Tibial artery (tissue), 4 donors: ENCODE measurements at regions not wholly inside any gene's neighbourhood (a gene's known extent, or its start where the extent isn't known, plus 50 kb on each side); places are given as distances from the start of the nearest gene placed in this dataset.

Experiments
- DNase-seq, 2 donors: peaks; one replicate each; pipeline ENCODE4 v3.0.0-alpha.2; 2019
- H3K27ac ChIP-seq, 2 donors: fragments of 200-600 bp; sonication (generic) in 1 of 2; 1 replicate in 1 of 2; 2 replicates in 1 of 2; pipeline ENCODE4 v1.5.1; 2018 to 2019; ENCODE audit warnings: mild to moderate bottlenecking in 1 of 2
- H3K27me3 ChIP-seq, 2 donors: fragments of 200-600 bp; sonication (generic) in 1 of 2; one replicate each; pipeline versions ENCODE4 v1.5.1 to v1.6.0; 2016 to 2019
- H3K36me3 ChIP-seq, 3 donors: fragments of 200-600 bp; sonication (generic) in 2 of 3; one replicate each; pipeline ENCODE4 v1.5.1; 2016 to 2019; ENCODE audit warnings: mild to moderate bottlenecking in 2 of 3
- H3K4me1 ChIP-seq, 4 donors: fragments of 200-600 bp; sonication (generic) in 2 of 4; 1 replicate in 3 of 4; 2 replicates in 1 of 4; pipeline ENCODE4 v1.5.1; 2016 to 2019
- H3K4me3 ChIP-seq, 2 donors: fragments of 200-600 bp; sonication (generic) in 1 of 2; 1 replicate in 1 of 2; 2 replicates in 1 of 2; pipeline ENCODE4 v1.5.1; 2018 to 2019; ENCODE audit warnings: mild to moderate bottlenecking in 2 of 2
- H3K9me3 ChIP-seq, 3 donors: fragments of 200-600 bp; sonication (generic) in 1 of 3; one replicate each; pipeline ENCODE4 v1.5.1; 2016 to 2019
- CTCF ChIP-seq, 2 experiments: fragments of 200-600 bp in 1 of 2; fragments of 450-650 bp in 1 of 2; IDR thresholded peaks; one replicate each; pipeline ENCODE4 v1.5.1; 2017 to 2019; ENCODE audit warnings: antibody characterized with exemption in 2 of 2, mild to moderate bottlenecking in 1 of 2, moderate library complexity in 1 of 2
- intact Hi-C: fragments of 100-400 bp; cut with DNase I; formaldehyde crosslinking; loops from one replicate; pipeline ENCODE4 v1.15.0; 2023; ENCODE audit warnings: low total_unique reads

GRCh38 chr4:178993306-178993705, 1551.1 kb upstream of the AGA start:
- intact Hi-C loops = no loop called here

GRCh38 chr4:179001918-179002317, 1559.7 kb upstream of the AGA start:
- no peak for DNase-seq
- H3K4me1 ChIP-seq = no peaks in the 10 kb centered on the region
- no peaks in the 10 kb centered on the region for H3K36me3 ChIP-seq
- H3K27ac ChIP-seq = no peak overlapping the region
- H3K27me3 ChIP-seq = no peaks in the 10 kb centered on the region
- H3K4me3 ChIP-seq = no peak overlapping the region
- H3K9me3 ChIP-seq = no peaks in the 10 kb centered on the region
- intact Hi-C loops = no loop called here
- no peak for TF ChIP-seq CTCF (IDR thresholded peaks at IDR 0.05)

More at GRCh38 chr4:178993306-178993705, 1551.1 kb upstream of the AGA start:
- Histone ChIP-seq H3K36me3 (no peaks in the 10 kb centered on the region), H3K4me1 (no peaks in the 10 kb centered on the region), H3K27ac (no peak overlapping the region), H3K4me3 (no peak overlapping the region), H3K27me3 (no peaks in the 10 kb centered on the region), H3K9me3 (no peaks in the 10 kb centered on the region)
- no peak for DNase-seq
- no peak for TF ChIP-seq CTCF (IDR thresholded peaks at IDR 0.05)

GRCh38 chr4:179007755-179008154, 1565.5 kb upstream of the AGA start:
- H3K27ac ChIP-seq = no peak overlapping the region
- no peak overlapping the region for H3K4me3 ChIP-seq
- no peaks in the 10 kb centered on the region for H3K27me3 ChIP-seq
- H3K4me1 ChIP-seq = no peaks in the 10 kb centered on the region
- H3K36me3 ChIP-seq = no peaks in the 10 kb centered on the region
- no peaks in the 10 kb centered on the region for H3K9me3 ChIP-seq
- DNase-seq = no peak
- no peak for TF ChIP-seq CTCF (IDR thresholded peaks at IDR 0.05)
- intact Hi-C loops = no loop called here

- intact Hi-C loops = no loop called here
- H3K4me1 ChIP-seq = no peaks in the 10 kb centered on the region
- no peaks in the 10 kb centered on the region for H3K27me3 ChIP-seq
- peaks cover 0 to 4% (median 0%) of the 10 kb centered on the region in 3 donors for H3K9me3 ChIP-seq
- TF ChIP-seq CTCF (IDR thresholded peaks at IDR 0.05) = no peak
- H3K4me3 ChIP-seq = no peak overlapping the region
- H3K27ac ChIP-seq = no peak overlapping the region
- DNase-seq = no peak
- H3K36me3 ChIP-seq = no peaks in the 10 kb centered on the region
Observed at GRCh38 chr4:179017581-179017980, 1575.3 kb upstream of the AGA start.

- Histone ChIP-seq H3K4me3 (no peak overlapping the region), H3K4me1 (no peaks in the 10 kb centered on the region), H3K36me3 (no peaks in the 10 kb centered on the region), H3K27me3 (no peaks in the 10 kb centered on the region), H3K9me3 (no peaks in the 10 kb centered on the region), H3K27ac (no peak overlapping the region)
- TF ChIP-seq CTCF (IDR thresholded peaks at IDR 0.05) = no peak
- intact Hi-C loops = no loop called here
- no peak for DNase-seq
Observed at GRCh38 chr4:179027569-179027968, 1585.3 kb upstream of the AGA start.

GRCh38 chr4:179028321-179028720, 1586.1 kb upstream of the AGA start:
- Histone ChIP-seq H3K36me3 (no peaks in the 10 kb centered on the region), H3K27ac (no peak overlapping the region), H3K9me3 (no peaks in the 10 kb centered on the region), H3K27me3 (no peaks in the 10 kb centered on the region), H3K4me1 (no peaks in the 10 kb centered on the region), H3K4me3 (no peak overlapping the region)
- TF ChIP-seq CTCF (IDR thresholded peaks at IDR 0.05) = no peak
- no peak for DNase-seq
- intact Hi-C loops = no loop called here
